ENCODE measurements at regions not wholly inside any gene's neighbourhood (a gene's known extent, or its start where the extent isn't known, plus 50 kb on each side); places are given as distances from the start of the nearest gene placed in this dataset.

GRCh38 chr5:169450464-169450863, 133.1 kb upstream of the SPDL1 start:
- Mint-ChIP-seq H3K36me3 (ENCODE audit: insufficient read depth, unreplicated experiment) (no peaks in the 10 kb centered on the region), H3K4me1 (ENCODE audit: low read depth, unreplicated experiment) (peaks cover 6% of the 10 kb centered on the region), H3K27ac (ENCODE audit: unreplicated experiment) (no peak overlapping the region), H3K4me3 (ENCODE audit: unreplicated experiment) (no peak overlapping the region), H3K27me3 (ENCODE audit: insufficient read depth, unreplicated experiment) (no peaks in the 10 kb centered on the region), H3K9me3 (ENCODE audit: unreplicated experiment) (peaks cover 10% of the 10 kb centered on the region)
- Histone ChIP-seq H3K27me3 (replicated peaks; ENCODE audit: control insufficient read depth, insufficient read depth, low read length) (no peaks in the 10 kb centered on the region), H3K9me3 (no peaks in the 10 kb centered on the region), H3K36me3 (ENCODE audit: control insufficient read depth, insufficient read depth, low read length) (no peaks in the 10 kb centered on the region), H3K4me3 (ENCODE audit: low read depth, low read length) (no peak overlapping the region), H3K4me1 (0 out of 2 replicates have a peak, but pooled peaks cover 2% of the 10 kb centered on the region)
- DNase-seq = no peak
- intact Hi-C loops (cut with micrococcal nuclease; ENCODE audit: unreplicated experiment) = no loop called here
- POLR2A ChIA-PET = no interaction called here
- CTCF ChIA-PET = no interaction called here
- TF ChIP-seq CTCF (IDR thresholded peaks at IDR 0.05; ENCODE audit: insufficient read depth in 1 of 2, low read depth in 1 of 2, low read length in 1 of 2, severe bottlenecking in 1 of 2, unreplicated experiment in 1 of 2) = no peak
- BruUV-seq (replicated peaks) = no TSS peak

- no TSS peak for BruUV-seq (replicated peaks)
- no peaks in the 10 kb centered on the region for H3K27me3 Mint-ChIP-seq (ENCODE audit: insufficient read depth, unreplicated experiment)
- no peaks in the 10 kb centered on the region for H3K27me3 ChIP-seq (replicated peaks; ENCODE audit: control insufficient read depth, insufficient read depth, low read length)
- intact Hi-C loops (cut with micrococcal nuclease; ENCODE audit: unreplicated experiment) = no loop called here
- H3K4me3 ChIP-seq (ENCODE audit: low read depth, low read length) = no peak overlapping the region
- H3K9me3 ChIP-seq = no peaks in the 10 kb centered on the region
- H3K4me1 Mint-ChIP-seq (ENCODE audit: low read depth, unreplicated experiment) = peaks cover 8% of the 10 kb centered on the region
- POLR2A ChIA-PET = no interaction called here
- no peaks in the 10 kb centered on the region for H3K9me3 Mint-ChIP-seq (ENCODE audit: unreplicated experiment)
- H3K36me3 Mint-ChIP-seq (ENCODE audit: insufficient read depth, unreplicated experiment) = no peaks in the 10 kb centered on the region
- peaks cover 15% of the 10 kb centered on the region for H3K4me1 ChIP-seq
- no peak for TF ChIP-seq CTCF (IDR thresholded peaks at IDR 0.05; ENCODE audit: insufficient read depth in 1 of 2, low read depth in 1 of 2, low read length in 1 of 2, severe bottlenecking in 1 of 2, unreplicated experiment in 1 of 2)
- CTCF ChIA-PET = interaction anchor here (0.7 kb wide), 1 partner anchor 993 kb away, joined by 3 read pairs; no protein-coding TSS in a partner anchor
- no peak for DNase-seq
- no peaks in the 10 kb centered on the region for H3K36me3 ChIP-seq (ENCODE audit: control insufficient read depth, insufficient read depth, low read length)
- H3K4me3 Mint-ChIP-seq (ENCODE audit: unreplicated experiment) = no peak overlapping the region
- H3K27ac Mint-ChIP-seq (ENCODE audit: unreplicated experiment) = no peak overlapping the region
Measured at GRCh38 chr5:169448826-169449225, 134.7 kb upstream of the SPDL1 start.

- no peaks in the 10 kb centered on the region for H3K9me3 ChIP-seq
- H3K27ac Mint-ChIP-seq (ENCODE audit: unreplicated experiment) = no peak overlapping the region
- H3K27me3 ChIP-seq (replicated peaks; ENCODE audit: control insufficient read depth, insufficient read depth, low read length) = no peaks in the 10 kb centered on the region
- H3K9me3 Mint-ChIP-seq (ENCODE audit: unreplicated experiment) = no peaks in the 10 kb centered on the region
- H3K4me1 ChIP-seq = peaks cover 52% of the 10 kb centered on the region
- no peak overlapping the region for H3K4me3 Mint-ChIP-seq (ENCODE audit: unreplicated experiment)
- POLR2A ChIA-PET = no interaction called here
- no peak for TF ChIP-seq CTCF (IDR thresholded peaks at IDR 0.05; ENCODE audit: insufficient read depth in 1 of 2, low read depth in 1 of 2, low read length in 1 of 2, severe bottlenecking in 1 of 2, unreplicated experiment in 1 of 2)
- H3K27me3 Mint-ChIP-seq (ENCODE audit: insufficient read depth, unreplicated experiment) = no peaks in the 10 kb centered on the region
- H3K4me1 Mint-ChIP-seq (ENCODE audit: low read depth, unreplicated experiment) = peaks cover 34% of the 10 kb centered on the region
- BruUV-seq (replicated peaks) = no TSS peak
- CTCF ChIA-PET = no interaction called here
- intact Hi-C loops (cut with micrococcal nuclease; ENCODE audit: unreplicated experiment) = no loop called here
- peaks cover 7% of the 10 kb centered on the region for H3K36me3 Mint-ChIP-seq (ENCODE audit: insufficient read depth, unreplicated experiment)
- no peaks in the 10 kb centered on the region; the same call in 1 of the 2 replicates for H3K36me3 ChIP-seq (ENCODE audit: control insufficient read depth, insufficient read depth, low read length)
- no peak for DNase-seq
- no peak overlapping the region for H3K4me3 ChIP-seq (ENCODE audit: low read depth, low read length)
Measured at GRCh38 chr5:169445191-169445590, 138.4 kb upstream of the SPDL1 start.

Measured in Caco-2 (cell line).